IMR-90 (cell line): ENCODE measurements at regions not wholly inside any gene's neighbourhood (a gene's known extent, or its start where the extent isn't known, plus 50 kb on each side); places are given as distances from the start of the nearest gene placed in this dataset.

Source experiments
- ATAC-seq: fragments of 200-7000 bp; cut with Tn5 transposase; 2 replicates; pipeline ENCODE4 v1.9.1; 2020; ENCODE audit warnings: low read depth, mild to moderate bottlenecking, moderate library complexity
- BruUV-seq: library from RNA; stranded (reverse); fragments of 400-500 nt; replicated peaks from 2 replicates; lab custom pipeline; 2021; lab: Mats Ljungman, UMichigan
- CTCF ChIA-PET: fragments of 300-600 bp; formaldehyde crosslinking; extraction: SDS; loops from one replicate; lab custom pipeline; 2021; ENCODE audit warnings: antibody characterized with exemption; lab: Yijun Ruan, JAX
- POLR2A ChIA-PET: fragments of 300-600 bp; sonication (Branson Sonifier 250); formaldehyde crosslinking; loops from one replicate; lab custom pipeline; 2022; ENCODE audit warnings: antibody characterized with exemption; ENCODE audit not compliant: unreplicated experiment; lab: Charles Lee
- DNase-seq: peaks from one replicate; pipeline ENCODE4 v3.0.0; 2013
- H2AFZ ChIP-seq: replicated peaks from 2 replicates; pipeline ENCODE3; 2013; ENCODE audit warnings: low read length, mild to moderate bottlenecking; ENCODE audit not compliant: poor library complexity
- H2AK5ac ChIP-seq: 2 replicates; pipeline ENCODE4 v1.6.1; 2013; ENCODE audit warnings: low read depth, low read length, inconsistent platforms
- H2AK9ac ChIP-seq: replicated peaks from 2 replicates; pipeline ENCODE3; 2013; ENCODE audit warnings: mild to moderate bottlenecking, low read depth, low read length, moderate library complexity; ENCODE audit not compliant: poor library complexity
- H2BK120ac ChIP-seq: 2 replicates; pipeline ENCODE4 v1.6.1; 2013; ENCODE audit warnings: low read depth, low read length, inconsistent platforms
- H2BK15ac ChIP-seq: 3 replicates; pipeline ENCODE4 v1.6.1; 2013; ENCODE audit warnings: low read depth, low read length, inconsistent platforms
- H2BK20ac ChIP-seq: 2 replicates; pipeline ENCODE4 v1.6.1; 2013; ENCODE audit warnings: low read depth, mild to moderate bottlenecking, inconsistent platforms, low read length, moderate library complexity
- H2BK5ac ChIP-seq: 2 replicates; pipeline ENCODE4 v1.6.1; 2013; ENCODE audit warnings: mild to moderate bottlenecking, low read depth, low read length, inconsistent platforms; ENCODE audit not compliant: poor library complexity, severe bottlenecking
- H3K14ac ChIP-seq: replicated peaks from 2 replicates; pipeline ENCODE4 v1.6.1; 2013; ENCODE audit warnings: low read depth, low read length, inconsistent platforms
- H3K18ac ChIP-seq: 2 replicates; pipeline ENCODE4 v1.6.1; 2013; ENCODE audit warnings: low read depth, low read length, control low read depth
- H3K23ac ChIP-seq: 2 replicates; pipeline ENCODE4 v1.6.1; 2013; ENCODE audit warnings: low read depth, low read length, inconsistent platforms
- H3K27ac ChIP-seq: 2 replicates; pipeline ENCODE4 v1.5.1; 2013; ENCODE audit warnings: mild to moderate bottlenecking, control low read depth, low read length; ENCODE audit not compliant: insufficient read depth
- H3K27me3 ChIP-seq: 2 replicates; pipeline ENCODE4 v1.6.1; 2013; ENCODE audit warnings: low read length; ENCODE audit not compliant: control insufficient read depth, insufficient read depth
- H3K36me3 ChIP-seq: 2 replicates; pipeline ENCODE4 v1.6.1; 2013; ENCODE audit warnings: low read length, mixed read lengths; ENCODE audit not compliant: control insufficient read depth, insufficient read depth
- H3K4ac ChIP-seq: 2 replicates; pipeline ENCODE4 v1.6.1; 2013; ENCODE audit warnings: low read depth, low read length, inconsistent platforms
- H3K4me1 ChIP-seq: 2 replicates; pipeline ENCODE4 v1.6.1; 2013; ENCODE audit warnings: low read length, mixed read lengths; ENCODE audit not compliant: control insufficient read depth, insufficient read depth
- H3K4me2 ChIP-seq: 2 replicates; pipeline ENCODE4 v1.6.1; 2013; ENCODE audit warnings: low read depth, mild to moderate bottlenecking, control low read depth, low read length, moderate library complexity
- H3K4me3 ChIP-seq: 2 replicates; pipeline ENCODE4 v1.5.1; 2013; ENCODE audit warnings: low read depth, mild to moderate bottlenecking, control low read depth, low read length, moderate library complexity; ENCODE audit not compliant: insufficient read depth
- H3K56ac ChIP-seq: 2 replicates; pipeline ENCODE4 v1.6.1; 2013; ENCODE audit warnings: low read length, inconsistent platforms; ENCODE audit not compliant: insufficient read depth; ENCODE audit errors: extremely low read depth
- H3K79me1 ChIP-seq, 2 experiments: 2 replicates each; pipeline ENCODE4 v1.6.1; 2013; ENCODE audit warnings: low read length in 2 of 2, inconsistent platforms in 1 of 2, low read depth in 1 of 2
- H3K9ac ChIP-seq: 2 replicates; pipeline ENCODE4 v1.6.1; 2013; ENCODE audit warnings: low read depth, low read length, control low read depth
- H3K9me1 ChIP-seq: 2 replicates; pipeline ENCODE4 v1.6.1; 2013; ENCODE audit warnings: low read length, inconsistent platforms; ENCODE audit not compliant: insufficient read depth
- H3K9me3 ChIP-seq: 2 replicates; pipeline ENCODE4 v1.6.1; 2013; ENCODE audit warnings: low read length; ENCODE audit not compliant: control insufficient read depth, insufficient read depth
- H4K20me1 ChIP-seq: 2 replicates; pipeline ENCODE4 v1.6.1; 2013; ENCODE audit warnings: low read length, inconsistent platforms; ENCODE audit not compliant: insufficient read depth
- H4K5ac ChIP-seq: 2 replicates; pipeline ENCODE4 v1.6.1; 2013; ENCODE audit warnings: mild to moderate bottlenecking, low read depth, low read length, control low read depth
- H4K8ac ChIP-seq, 2 experiments: 2 replicates each; pipeline ENCODE4 v1.6.1; 2013; ENCODE audit warnings: low read depth in 2 of 2, low read length in 2 of 2, control low read depth in 1 of 2, inconsistent platforms in 1 of 2
- H4K91ac ChIP-seq: 2 replicates; pipeline ENCODE4 v1.6.1; 2013; ENCODE audit warnings: low read depth, low read length, inconsistent platforms; ENCODE audit not compliant: insufficient read depth
- BHLHE40 ChIP-seq: fragments of 150-350 bp; IDR thresholded peaks from 2 replicates; pipeline ENCODE4 v1.6.1; 2016; ENCODE audit warnings: mild to moderate bottlenecking, low read depth, low read length
- CEBPB ChIP-seq: IDR thresholded peaks from 2 replicates; pipeline ENCODE4 v1.6.1; 2012; ENCODE audit warnings: low read depth, low read length, improper control_type of control experiment
- CHD1 ChIP-seq: IDR thresholded peaks from 2 replicates; pipeline ENCODE4 v1.6.1; 2012; ENCODE audit warnings: low read depth, low read length, improper control_type of control experiment
- CTCF ChIP-seq: conservative IDR thresholded peaks from 2 replicates; pipeline ENCODE4 v1.5.1; 2012; ENCODE audit warnings: mild to moderate bottlenecking, low read depth, low read length, improper control_type of control experiment
- MAFK ChIP-seq: IDR thresholded peaks from 2 replicates; pipeline ENCODE4 v1.6.1; 2012; ENCODE audit warnings: low read depth, low read length, improper control_type of control experiment
- MXI1 ChIP-seq: IDR thresholded peaks from 2 replicates; pipeline ENCODE4 v1.6.1; 2012; ENCODE audit warnings: low read depth, mild to moderate bottlenecking, low read length, moderate library complexity, borderline replicate concordance
- RAD21 ChIP-seq: IDR thresholded peaks from 2 replicates; pipeline ENCODE4 v1.6.1; 2012; ENCODE audit warnings: low read length, improper control_type of control experiment
- RCOR1 ChIP-seq: IDR thresholded peaks from 2 replicates; pipeline ENCODE4 v1.6.1; 2012; ENCODE audit warnings: mild to moderate bottlenecking, low read length, improper control_type of control experiment; ENCODE audit not compliant: insufficient replicate concordance
- WGBS, 2 experiments: methylation state at CpG; one replicate each; pipeline versions ENCODE4 v1.1.5 to v1.1.7; 2013; ENCODE audit warnings: missing lambda C conversion rate in 2 of 2; ENCODE audit not compliant: insufficient read length in 1 of 2; ENCODE audit errors: extremely low coverage in 2 of 2; 5-methylcytosine and 5-hydroxymethylcytosine counted together
- dilution Hi-C: fragments of 300-500 bp; cut with HindIII; formaldehyde crosslinking; loops from one replicate; pipeline ENCODE4 v1.14.3; 2018; ENCODE audit warnings: low sequenced_read_pairs; ENCODE audit not compliant: unreplicated experiment
- in situ Hi-C: fragments of 300-500 bp; cut with MboI; formaldehyde crosslinking; loops from 3 replicates; pipeline ENCODE4 v1.14.3; 2019; ENCODE audit warnings: low sequenced_read_pairs, inconsistent platforms, mixed read lengths
- intact Hi-C: fragments of 100-400 bp; cut with micrococcal nuclease; formaldehyde crosslinking; loops from 2 replicates; pipeline ENCODE4 v1.10.0; 2022

DNA sequence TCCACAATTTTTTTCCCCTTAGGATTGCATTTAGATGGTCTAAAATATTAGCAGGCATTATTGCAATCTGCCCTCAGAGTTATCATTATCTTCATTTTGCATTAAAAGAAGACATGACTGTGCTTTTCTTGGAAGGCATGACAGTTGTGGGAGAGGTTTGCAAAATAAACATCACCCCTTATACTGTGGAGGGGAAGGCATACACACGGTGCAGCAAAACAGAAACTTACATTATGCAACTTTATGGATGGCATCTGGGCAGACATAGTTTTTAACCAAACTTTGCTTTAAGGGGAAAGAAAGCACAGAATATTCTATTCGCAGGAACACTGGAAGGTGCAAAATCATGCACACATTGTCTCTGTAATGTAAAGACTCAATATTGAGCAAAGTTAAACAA is 505.8 kb upstream of the ADAMTS16 start:
- Histone ChIP-seq H3K18ac (no peak overlapping the region), H3K4me2 (no peak overlapping the region), H3K56ac (no peak overlapping the region), H4K8ac (no peak overlapping the region), H3K9me1 (no peaks in the 10 kb centered on the region), H3K9me3 (peaks cover 13% of the 10 kb centered on the region), H2AK5ac (no peak overlapping the region), H3K23ac (no peak overlapping the region), H2AFZ (no peak overlapping the region), H3K4ac (no peak overlapping the region), H4K91ac (no peak overlapping the region), H3K4me1 (no peaks in the 10 kb centered on the region), H3K14ac (no peak overlapping the region), H2BK20ac (no peak overlapping the region), H4K5ac (no peak overlapping the region), H3K36me3 (no peaks in the 10 kb centered on the region), H3K27me3 (no peaks in the 10 kb centered on the region), H3K79me1 (no peaks in the 10 kb centered on the region), H2BK15ac (no peak overlapping the region), H2AK9ac (no peak overlapping the region), H4K20me1 (no peaks in the 10 kb centered on the region), H2BK120ac (no peak overlapping the region), H3K9ac (no peak overlapping the region), H2BK5ac (no peak overlapping the region), H3K27ac (no peak overlapping the region), H3K4me3 (no peak overlapping the region)
- in situ Hi-C loops (no loop called here), intact Hi-C loops (loop anchor here (10.0 kb wide), 1 partner anchor 1150 kb away; no protein-coding TSS in a partner anchor), dilution Hi-C loops (no loop called here)
- BruUV-seq = no TSS peak
- DNase-seq (no peak), ATAC-seq (no peak)
- no CpG with 5 or more reads among the region's 2 CpGs for WGBS, 2 experiments
- ChIA-PET POLR2A (no interaction called here), CTCF (interaction anchor here (0.6 kb wide), 1 partner anchor 19 kb away, joined by 3 read pairs; no protein-coding TSS in a partner anchor)
- TF ChIP-seq MXI1 (no peak), RCOR1 (no peak), MAFK (no peak), BHLHE40 (no peak), CHD1 (no peak), RAD21 (no peak), CEBPB (no peak), CTCF (no peak)
